Effector memory CD8-positive, alpha-beta T cell (primary cell): ENCODE measurements at regions not wholly inside any gene's neighbourhood (a gene's known extent, or its start where the extent isn't known, plus 50 kb on each side); places are given as distances from the start of the nearest gene placed in this dataset.
"Not testable (repeated sequence)": the region's sequence is repeated elsewhere in the genome, so short reads cannot be mapped to it uniquely, and the experiment has no call there.

Experiments
- ATAC-seq: fragments of 150-1000 bp; cut with Tn5 transposase; replicated peaks from 2 replicates; pipeline ENCODE4 v1.10.0; 2021; ENCODE audit warnings: mild to moderate bottlenecking, moderate library complexity
- DNase-seq, 3 experiments: peaks; one replicate each; pipeline ENCODE4 v3.0.0; 2021
- H3K27ac Mint-ChIP-seq, 2 donors: one replicate each; pipeline ENCODE4 v1.8.0; 2022; ENCODE audit warnings: mild to moderate bottlenecking in 2 of 2, mixed read lengths in 2 of 2, moderate library complexity in 2 of 2
- H3K27me3 Mint-ChIP-seq, 2 donors: one replicate each; pipeline ENCODE4 v1.8.0; 2022; ENCODE audit warnings: mixed read lengths in 2 of 2
- H3K36me3 Mint-ChIP-seq: one replicate; pipeline ENCODE4 v1.8.0; 2022; ENCODE audit warnings: mild to moderate bottlenecking, moderate library complexity, mixed read lengths; ENCODE audit not compliant: insufficient read depth
- H3K4me1 Mint-ChIP-seq, 2 donors: one replicate each; pipeline ENCODE4 v1.8.0; 2022; ENCODE audit warnings: low read depth in 2 of 2, mixed read lengths in 2 of 2
- H3K4me3 Mint-ChIP-seq, 2 donors: one replicate each; pipeline ENCODE4 v1.8.0; 2022; ENCODE audit warnings: mild to moderate bottlenecking in 2 of 2, mixed read lengths in 2 of 2, moderate library complexity in 2 of 2
- H3K9me3 Mint-ChIP-seq, 2 donors: one replicate each; pipeline ENCODE4 v1.8.0; 2022; ENCODE audit warnings: mixed read lengths in 2 of 2

DNA sequence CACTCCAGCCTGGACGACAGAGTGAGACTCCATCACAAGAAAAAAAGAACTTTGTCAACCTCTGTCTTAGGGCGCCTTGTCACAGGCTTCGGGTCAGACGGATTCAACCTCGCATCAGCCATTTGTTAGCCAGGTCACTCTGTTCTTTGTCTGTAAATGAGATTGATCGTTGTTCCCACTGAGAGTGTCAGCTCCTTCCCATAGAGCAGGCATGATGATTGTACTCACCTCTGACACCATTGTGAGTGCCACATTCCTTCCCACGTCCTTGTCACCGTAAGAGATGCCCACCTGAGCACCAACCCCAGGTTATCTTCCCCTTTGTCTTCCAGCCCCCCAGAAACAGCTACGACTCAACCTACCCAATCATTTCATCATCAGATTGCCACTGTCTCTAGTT lies 107.4 kb downstream of the NSUN5 start:
- ATAC-seq, H3K4me1 Mint-ChIP-seq: not testable (repeated sequence)

DNA sequence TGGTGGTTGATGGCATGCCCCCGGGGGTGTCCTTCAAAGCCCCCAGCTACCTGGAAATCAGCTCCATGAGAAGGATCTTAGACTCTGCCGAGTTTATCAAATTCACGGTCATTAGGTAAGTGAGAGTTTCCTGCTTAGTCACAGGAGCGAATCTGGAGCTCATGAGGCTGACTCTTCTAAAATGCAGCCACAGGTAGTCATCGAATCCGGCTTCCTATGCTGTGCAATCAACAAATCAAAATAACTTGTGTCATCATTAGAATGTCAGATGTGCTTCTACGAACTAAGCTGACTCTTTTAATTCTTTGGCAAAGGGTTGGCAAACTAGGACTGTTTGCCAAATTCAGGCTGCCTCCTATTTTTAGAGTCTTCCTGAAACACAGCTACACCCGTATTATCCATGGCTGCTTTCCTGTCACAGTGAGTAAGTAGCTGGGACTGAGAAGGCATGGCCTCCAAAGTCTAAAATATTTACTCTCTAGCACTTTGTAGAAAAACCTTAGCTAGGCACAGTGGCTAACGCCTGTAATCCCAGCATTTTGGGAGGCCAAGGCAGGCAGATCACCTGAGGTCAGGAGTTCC lies 108.0 kb downstream of the NSUN5 start:
- ATAC-seq, H3K4me1 Mint-ChIP-seq, H3K36me3 Mint-ChIP-seq, DNase-seq, H3K27me3 Mint-ChIP-seq, H3K9me3 Mint-ChIP-seq, H3K4me3 Mint-ChIP-seq, H3K27ac Mint-ChIP-seq: not testable (repeated sequence)

More for the DNA sequence above, 107.4 kb downstream of the NSUN5 start:
- not testable (repeated sequence) for DNase-seq, H3K9me3 Mint-ChIP-seq, H3K27me3 Mint-ChIP-seq, H3K36me3 Mint-ChIP-seq, H3K4me3 Mint-ChIP-seq, H3K27ac Mint-ChIP-seq

DNA sequence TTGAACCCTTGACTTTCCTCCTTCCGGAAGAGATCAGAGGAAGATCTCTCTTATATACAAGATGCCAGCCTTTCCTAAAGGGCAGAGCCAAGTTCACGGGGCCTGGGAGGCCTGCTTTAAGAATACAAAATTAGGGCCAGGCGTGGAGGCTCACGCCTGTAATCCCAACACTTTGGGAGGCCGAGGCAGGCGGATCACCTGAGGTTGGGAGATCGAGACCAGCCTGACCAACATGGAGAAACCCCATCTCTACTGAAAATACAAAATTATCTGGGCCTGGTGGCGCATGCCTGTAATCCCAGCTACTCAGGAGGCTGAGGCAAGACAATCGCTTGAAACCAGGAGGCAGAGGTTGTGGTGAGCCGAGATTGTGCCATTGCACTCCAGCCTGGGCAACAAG lies 108.2 kb upstream of the SPDYE9 start:
- H3K27ac Mint-ChIP-seq, H3K4me1 Mint-ChIP-seq, H3K4me3 Mint-ChIP-seq, ATAC-seq, DNase-seq, H3K27me3 Mint-ChIP-seq, H3K9me3 Mint-ChIP-seq, H3K36me3 Mint-ChIP-seq: not testable (repeated sequence)

DNA sequence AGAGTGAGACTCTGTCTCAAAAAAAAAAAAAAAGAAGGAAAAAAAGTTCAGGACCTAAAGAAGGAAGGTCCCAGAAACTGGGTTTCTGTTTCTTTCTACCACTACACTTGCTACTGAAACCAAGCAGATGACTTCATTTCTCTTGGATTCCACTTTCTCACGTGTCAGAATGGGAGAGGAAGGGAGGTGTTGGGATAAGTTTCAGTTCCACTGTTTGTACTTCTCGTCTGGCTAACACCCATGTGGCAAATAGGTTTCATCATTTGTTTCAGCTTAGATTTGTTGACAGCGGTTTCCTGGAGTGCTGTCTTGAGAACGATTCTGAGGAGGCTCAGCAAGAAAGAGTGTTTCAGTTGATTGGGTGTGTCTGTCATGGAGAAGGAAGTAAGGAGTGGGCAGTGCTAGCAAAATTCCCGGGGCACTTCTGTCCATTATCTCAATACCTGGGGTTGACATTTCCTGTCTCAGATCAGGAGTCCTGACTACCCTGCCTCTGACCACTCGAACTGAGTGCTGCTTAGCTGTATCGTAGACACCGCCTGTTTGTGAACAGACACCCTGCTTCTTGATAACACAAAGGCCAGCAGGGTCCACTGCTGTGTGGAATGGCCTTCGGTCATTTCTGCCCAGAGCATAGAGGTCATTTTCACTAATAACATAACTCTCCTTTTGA lies 104.8 kb upstream of the SPDYE9 start:
- H3K9me3 Mint-ChIP-seq, ATAC-seq: not testable (repeated sequence)

DNA sequence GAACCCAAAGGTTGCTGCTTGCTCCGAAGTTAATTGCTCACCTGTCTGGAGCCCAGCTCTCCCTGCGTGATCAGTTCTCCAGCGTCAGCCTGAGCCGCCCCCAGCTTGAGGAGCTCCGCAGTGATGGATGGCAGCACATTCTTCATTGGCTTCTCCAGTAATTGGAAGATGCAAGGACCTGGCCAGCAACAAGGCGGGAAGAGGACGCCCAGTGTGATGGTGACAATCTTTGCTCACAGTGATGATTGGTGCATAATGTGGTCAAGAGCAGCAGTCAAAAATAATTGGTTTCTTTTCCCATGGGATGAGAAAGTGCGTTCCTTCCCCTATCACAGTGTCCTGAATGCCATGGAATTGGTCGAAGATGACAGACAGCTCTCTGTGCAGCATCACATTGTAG lies 102.4 kb upstream of the SPDYE9 start:
- H3K9me3 Mint-ChIP-seq, DNase-seq, H3K4me3 Mint-ChIP-seq, H3K36me3 Mint-ChIP-seq, H3K27me3 Mint-ChIP-seq, H3K27ac Mint-ChIP-seq, H3K4me1 Mint-ChIP-seq, ATAC-seq: not testable (repeated sequence)

More for the DNA sequence above, 104.8 kb upstream of the SPDYE9 start:
- H3K27ac Mint-ChIP-seq, DNase-seq, H3K4me1 Mint-ChIP-seq, H3K4me3 Mint-ChIP-seq, H3K36me3 Mint-ChIP-seq, H3K27me3 Mint-ChIP-seq: not testable (repeated sequence)

DNA sequence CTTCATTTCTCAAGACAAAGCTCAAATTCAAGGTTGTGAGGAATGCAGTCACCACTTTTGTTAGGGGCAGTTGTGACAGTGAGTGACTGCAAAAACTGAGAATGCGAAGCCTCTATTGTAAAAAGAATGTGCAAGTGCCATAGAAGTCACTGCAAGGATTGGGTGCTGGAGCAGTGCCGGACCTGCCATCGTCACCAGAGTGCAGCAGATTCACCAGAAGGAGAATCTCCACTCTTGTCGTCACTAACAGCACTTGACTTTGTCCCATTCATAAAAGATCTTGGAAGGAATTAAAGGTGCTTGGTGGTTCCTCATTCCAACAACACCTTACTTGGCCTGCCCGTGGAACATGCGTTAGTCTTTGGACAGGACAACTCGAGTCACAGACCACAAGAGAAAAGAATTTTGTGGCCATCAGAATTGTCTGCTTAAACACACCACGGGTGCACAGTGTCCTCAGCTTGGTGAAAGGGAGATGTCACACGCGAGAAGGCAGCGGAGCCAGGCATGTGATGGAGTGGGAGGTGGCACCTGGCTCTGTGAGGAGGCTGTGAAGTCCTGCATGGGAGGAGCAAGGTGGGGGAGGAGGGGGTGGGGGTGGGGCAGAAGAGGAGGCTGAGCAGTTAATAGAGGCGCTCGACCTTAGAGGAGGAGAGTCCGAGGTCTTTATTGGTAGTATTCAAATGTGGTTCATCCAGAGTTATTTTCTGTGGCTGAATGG lies 100.9 kb upstream of the SPDYE9 start:
- H3K27ac Mint-ChIP-seq, H3K36me3 Mint-ChIP-seq, ATAC-seq, H3K4me3 Mint-ChIP-seq, H3K9me3 Mint-ChIP-seq, DNase-seq, H3K4me1 Mint-ChIP-seq, H3K27me3 Mint-ChIP-seq: not testable (repeated sequence)

DNA sequence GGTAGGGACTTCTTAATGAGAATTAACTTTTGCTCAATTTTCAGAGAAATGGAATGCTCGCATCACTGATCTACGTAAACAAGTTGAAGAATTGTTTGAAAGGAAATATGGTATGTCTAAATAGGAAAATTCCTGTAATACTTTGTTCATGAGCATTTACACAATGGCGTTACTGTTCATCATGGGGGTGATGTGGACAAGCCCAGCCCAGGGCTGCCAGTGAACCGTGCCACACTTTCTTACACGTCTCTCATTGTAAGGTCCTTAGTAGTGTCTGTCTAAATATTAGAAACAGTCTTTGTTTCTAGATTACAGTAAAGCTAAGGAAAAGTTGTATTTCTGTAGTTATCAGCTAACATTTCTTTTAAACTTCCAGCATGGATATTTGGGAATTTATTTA lies 91.0 kb upstream of the SPDYE9 start:
- H3K9me3 Mint-ChIP-seq, H3K4me3 Mint-ChIP-seq, DNase-seq, H3K27ac Mint-ChIP-seq, H3K27me3 Mint-ChIP-seq, H3K4me1 Mint-ChIP-seq, ATAC-seq, H3K36me3 Mint-ChIP-seq: not testable (repeated sequence)

DNA sequence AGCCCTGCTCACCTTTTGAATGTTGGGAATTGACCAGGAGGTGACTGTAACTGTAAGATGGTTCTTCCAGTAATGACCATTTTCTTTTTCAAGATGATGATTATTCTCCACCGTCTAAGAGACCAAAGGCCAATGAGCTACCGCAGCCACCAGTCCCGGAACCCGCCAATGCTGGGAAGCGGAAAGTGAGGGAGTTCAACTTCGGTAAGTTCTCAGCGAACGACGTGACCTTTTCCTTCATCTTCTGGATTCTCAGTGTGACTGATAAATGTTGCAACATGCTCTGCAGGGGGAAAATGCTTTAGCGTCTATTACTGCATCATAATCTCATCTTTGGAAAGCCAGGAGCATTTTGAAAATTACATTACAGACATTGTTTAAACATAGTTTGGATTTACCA lies 89.5 kb upstream of the SPDYE9 start:
- H3K4me1 Mint-ChIP-seq, ATAC-seq, H3K9me3 Mint-ChIP-seq: not testable (repeated sequence)

DNA sequence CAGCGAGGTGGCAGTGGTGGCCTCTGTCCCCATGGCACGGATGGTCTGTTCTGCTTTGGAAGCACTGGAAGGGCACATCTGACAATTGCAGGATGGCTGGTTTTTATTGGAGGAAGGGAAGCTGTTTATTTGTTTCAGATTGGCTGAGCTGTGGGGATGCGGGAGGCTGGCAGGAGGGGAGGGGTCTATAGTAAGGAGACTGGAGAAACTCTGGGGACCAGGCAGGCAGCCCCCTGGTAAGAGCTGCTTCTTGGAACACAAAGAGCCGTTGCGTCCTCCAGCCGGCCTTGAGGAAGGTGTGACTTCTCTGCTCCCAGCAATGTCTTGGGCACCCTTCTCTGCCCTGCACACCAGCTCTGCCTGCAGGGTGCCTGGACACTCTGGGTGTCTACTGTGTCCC lies 85.1 kb upstream of the SPDYE9 start:
- not testable (repeated sequence) for H3K27me3 Mint-ChIP-seq, DNase-seq, ATAC-seq, H3K36me3 Mint-ChIP-seq, H3K4me3 Mint-ChIP-seq, H3K27ac Mint-ChIP-seq, H3K9me3 Mint-ChIP-seq, H3K4me1 Mint-ChIP-seq

More for the DNA sequence above, 89.5 kb upstream of the SPDYE9 start:
- not testable (repeated sequence) for H3K4me3 Mint-ChIP-seq, H3K27ac Mint-ChIP-seq, H3K36me3 Mint-ChIP-seq, H3K27me3 Mint-ChIP-seq, DNase-seq

DNA sequence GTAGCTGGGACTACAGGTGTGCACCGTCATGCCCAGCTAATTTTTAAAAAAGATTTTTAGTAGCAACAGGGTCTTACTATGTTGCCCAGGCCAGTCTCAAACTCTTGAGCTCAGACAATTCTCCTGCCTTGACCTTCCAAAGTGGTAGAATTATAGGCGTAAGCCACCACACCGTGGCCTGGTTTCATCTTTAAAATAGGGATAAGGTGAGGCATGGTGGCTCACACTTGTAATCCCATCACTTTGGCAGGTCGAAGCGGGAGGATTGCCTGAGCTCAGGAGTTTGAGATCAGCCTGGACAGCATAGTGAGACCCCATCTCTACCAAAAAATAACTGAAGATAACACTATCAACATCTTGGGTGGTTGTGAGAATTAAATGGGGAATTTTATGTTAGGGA lies 84.6 kb upstream of the SPDYE9 start:
- H3K4me1 Mint-ChIP-seq, H3K4me3 Mint-ChIP-seq, ATAC-seq, H3K9me3 Mint-ChIP-seq, H3K27me3 Mint-ChIP-seq, H3K27ac Mint-ChIP-seq, H3K36me3 Mint-ChIP-seq, DNase-seq: not testable (repeated sequence)

DNA sequence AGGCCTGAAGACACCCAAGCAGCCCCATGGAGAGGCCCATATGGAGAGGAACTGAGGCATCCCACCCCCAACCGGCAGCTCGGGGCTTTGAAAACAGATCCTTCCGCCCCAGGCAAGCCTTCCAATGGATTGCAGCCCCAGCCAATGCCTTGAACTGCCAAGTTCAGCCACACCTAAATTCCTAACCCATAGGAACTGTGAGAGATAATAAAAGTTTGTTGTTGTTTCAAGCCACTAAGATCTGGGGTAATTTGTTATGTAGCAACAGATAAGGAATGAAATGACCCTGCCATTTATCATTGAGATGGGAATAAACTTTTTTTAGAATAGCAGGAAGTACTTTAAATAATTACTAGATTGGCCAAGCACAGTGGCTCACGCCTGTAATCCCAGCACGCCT lies 80.3 kb upstream of the SPDYE9 start:
- not testable (repeated sequence) for H3K9me3 Mint-ChIP-seq, DNase-seq, H3K36me3 Mint-ChIP-seq

DNA sequence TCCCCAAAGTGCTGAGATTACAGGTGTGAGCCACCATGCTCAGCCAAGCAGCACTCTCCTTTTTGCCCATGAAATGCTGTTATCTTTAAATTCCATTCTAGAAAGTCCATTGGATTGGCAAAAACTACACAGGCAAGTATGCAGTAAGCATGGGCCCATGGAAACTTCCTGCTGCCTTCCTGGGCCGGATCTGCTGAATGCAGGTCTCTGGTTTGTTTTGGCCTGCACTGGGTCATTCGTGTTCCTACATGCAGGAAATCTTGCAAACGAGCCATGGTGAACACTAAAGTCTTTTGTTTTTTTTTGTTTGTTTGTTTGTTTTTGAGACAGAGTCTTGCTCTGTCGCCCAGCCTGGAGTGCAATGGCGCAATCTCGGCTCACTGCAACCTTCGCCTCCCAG lies 76.8 kb upstream of the SPDYE9 start:
- not testable (repeated sequence) for H3K36me3 Mint-ChIP-seq, DNase-seq, ATAC-seq, H3K9me3 Mint-ChIP-seq, H3K4me1 Mint-ChIP-seq, H3K27me3 Mint-ChIP-seq, H3K27ac Mint-ChIP-seq, H3K4me3 Mint-ChIP-seq

More for the DNA sequence above, 80.3 kb upstream of the SPDYE9 start:
- not testable (repeated sequence) for H3K4me3 Mint-ChIP-seq, H3K27me3 Mint-ChIP-seq, H3K4me1 Mint-ChIP-seq, H3K27ac Mint-ChIP-seq, ATAC-seq

DNA sequence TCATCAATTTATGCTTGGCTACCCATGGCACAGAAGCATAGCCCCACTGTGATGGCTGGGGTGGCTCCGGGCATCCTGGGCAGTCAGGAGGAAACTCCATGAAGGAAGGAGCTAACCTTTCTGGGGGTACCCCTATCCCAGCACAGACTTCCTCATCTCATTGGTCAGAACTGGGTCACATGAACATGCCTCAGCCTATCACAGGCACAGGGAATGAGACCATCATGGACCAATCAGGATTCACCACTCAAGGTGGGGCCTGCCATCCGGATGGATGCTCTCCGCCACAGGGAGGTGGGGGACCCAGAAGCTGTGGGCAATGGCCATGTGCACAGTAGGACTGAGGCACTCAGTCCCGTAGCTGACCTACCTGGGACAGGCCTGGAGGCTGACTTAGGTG lies 75.9 kb upstream of the SPDYE9 start:
- H3K36me3 Mint-ChIP-seq, ATAC-seq, H3K9me3 Mint-ChIP-seq, DNase-seq, H3K27ac Mint-ChIP-seq, H3K4me1 Mint-ChIP-seq, H3K4me3 Mint-ChIP-seq, H3K27me3 Mint-ChIP-seq: not testable (repeated sequence)

DNA sequence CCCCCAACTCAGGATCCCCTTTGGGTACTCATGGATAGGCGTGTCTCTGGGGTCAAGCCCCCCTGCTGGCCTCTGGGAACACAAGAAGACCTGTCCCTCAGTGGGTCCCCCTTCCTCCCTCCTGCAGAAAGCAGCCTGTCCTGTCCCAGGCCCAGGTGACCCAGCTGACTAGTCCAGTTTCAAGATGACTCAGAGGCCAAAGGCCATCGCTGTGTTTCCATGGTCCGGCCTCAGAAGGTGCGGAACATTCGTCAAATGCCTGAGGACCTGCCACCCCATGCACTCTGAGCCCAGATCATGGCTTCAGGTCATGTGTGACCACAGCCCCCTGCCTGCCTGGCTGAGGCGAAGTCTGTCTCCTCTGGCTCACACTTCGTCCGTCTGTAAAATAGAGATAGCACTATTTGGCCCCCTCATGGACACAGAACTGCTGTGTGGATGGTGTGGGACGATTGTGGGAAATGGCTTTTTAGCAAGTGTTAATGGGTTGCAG lies 71.4 kb upstream of the SPDYE9 start:
- H3K4me1 Mint-ChIP-seq, H3K27me3 Mint-ChIP-seq, H3K4me3 Mint-ChIP-seq, H3K27ac Mint-ChIP-seq, ATAC-seq, H3K9me3 Mint-ChIP-seq, DNase-seq, H3K36me3 Mint-ChIP-seq: not testable (repeated sequence)
